ENCODE measurements at regions not wholly inside any gene's neighbourhood (a gene's known extent, or its start where the extent isn't known, plus 50 kb on each side); places are given as distances from the start of the nearest gene placed in this dataset.
"Not testable (repeated sequence)": the region's sequence is repeated elsewhere in the genome, so short reads cannot be mapped to it uniquely, and the experiment has no call there.

DNA sequence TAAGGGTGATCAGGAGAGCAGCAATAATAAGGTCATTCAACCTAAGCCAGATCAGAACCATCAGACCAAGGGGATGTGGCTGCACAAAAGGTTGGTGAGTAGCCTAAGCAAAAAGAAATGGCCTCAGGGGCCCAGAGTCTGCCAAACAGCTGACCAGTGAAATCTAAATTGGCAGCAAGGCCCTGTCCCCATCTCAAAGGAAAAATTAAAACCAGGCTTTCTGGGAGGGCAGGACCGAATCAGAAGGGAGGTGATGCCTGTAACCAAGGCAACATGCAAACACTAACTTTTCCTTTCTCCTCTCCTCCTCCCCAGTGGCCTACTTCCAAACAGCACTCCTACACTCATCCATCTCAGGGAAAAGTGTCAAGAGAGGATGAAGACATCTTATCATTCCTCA, 256.4 kb downstream of the NUAK1 start:
- H3K36me3 ChIP-seq (ENCODE audit: control insufficient read depth in 1 of 2, insufficient read depth in 2 of 2, low read length in 2 of 2): no peaks in the 10 kb centered on the region
- H3K27ac ChIP-seq (ENCODE audit: low read length): no peak overlapping the region
- peaks cover 0 to 5% of the 10 kb centered on the region in 2 donors for H3K4me1 ChIP-seq (ENCODE audit: control insufficient read depth in 1 of 2, insufficient read depth in 2 of 2, low read length in 2 of 2)
- no peaks in the 10 kb centered on the region for H3K27me3 ChIP-seq (ENCODE audit: low read depth, low read length)
- no peak overlapping the region for H3K4me3 ChIP-seq (ENCODE audit: low read depth in 1 of 2, low read length in 2 of 2)
- no peaks in the 10 kb centered on the region for H3K9me3 ChIP-seq (ENCODE audit: control insufficient read depth in 1 of 2, low read length in 2 of 2)

DNA sequence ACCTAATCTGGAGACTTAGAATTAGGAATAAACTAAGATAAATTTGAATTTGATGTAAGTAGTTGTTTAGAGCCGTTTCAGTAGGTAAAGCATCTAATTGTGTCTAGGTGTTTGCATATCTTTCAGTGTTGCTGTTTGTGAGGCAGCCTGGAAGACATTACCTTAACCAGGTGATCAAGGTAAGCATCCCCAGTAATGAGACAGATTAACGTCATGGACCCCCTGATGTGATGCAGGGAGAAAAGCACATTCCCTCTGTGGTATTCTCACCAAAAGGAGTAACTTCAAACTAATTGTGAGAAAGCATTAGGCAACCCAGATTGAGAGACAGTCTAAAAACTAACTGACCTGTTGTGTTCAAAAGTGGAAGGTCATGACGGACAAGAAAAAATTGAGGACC, 251.6 kb downstream of the NUAK1 start:
- Histone ChIP-seq H3K4me3 (ENCODE audit: low read depth in 1 of 2, low read length in 2 of 2) (no peak overlapping the region), H3K36me3 (ENCODE audit: control insufficient read depth in 1 of 2, insufficient read depth in 2 of 2, low read length in 2 of 2) (no peaks in the 10 kb centered on the region), H3K9me3 (ENCODE audit: control insufficient read depth in 1 of 2, low read length in 2 of 2) (no peaks in the 10 kb centered on the region), H3K27me3 (ENCODE audit: low read depth, low read length) (no peaks in the 10 kb centered on the region), H3K27ac (ENCODE audit: low read length) (no peak overlapping the region), H3K4me1 (ENCODE audit: control insufficient read depth in 1 of 2, insufficient read depth in 2 of 2, low read length in 2 of 2) (peaks cover 0 to 5% of the 10 kb centered on the region in 2 donors)

DNA sequence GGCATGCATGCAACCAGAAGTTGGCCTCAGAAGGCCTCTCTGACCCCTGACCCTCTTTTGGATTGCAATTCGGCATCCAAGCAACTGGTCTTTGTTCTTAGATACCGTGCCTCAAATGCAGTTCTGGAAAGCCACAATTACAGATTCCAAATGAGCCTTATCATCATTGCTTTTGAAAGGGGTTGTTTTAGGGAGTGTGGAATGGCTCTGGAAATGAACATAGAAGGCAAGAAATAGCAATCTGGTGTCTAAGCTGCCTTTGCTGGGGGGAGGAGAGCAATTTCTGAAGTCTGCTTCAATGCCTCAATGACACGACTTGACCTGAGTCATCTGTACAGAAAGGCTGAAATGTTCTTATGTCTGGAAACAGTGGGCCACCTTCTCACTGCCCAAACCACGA, 250.1 kb downstream of the NUAK1 start:
- H3K36me3 ChIP-seq (ENCODE audit: control insufficient read depth in 1 of 2, insufficient read depth in 2 of 2, low read length in 2 of 2): no peaks in the 10 kb centered on the region
- no peaks in the 10 kb centered on the region for H3K4me1 ChIP-seq (ENCODE audit: control insufficient read depth in 1 of 2, insufficient read depth in 2 of 2, low read length in 2 of 2)
- H3K27me3 ChIP-seq (ENCODE audit: low read depth, low read length): no peaks in the 10 kb centered on the region
- H3K27ac ChIP-seq (ENCODE audit: low read length): no peak overlapping the region
- H3K4me3 ChIP-seq (ENCODE audit: low read depth in 1 of 2, low read length in 2 of 2): no peak overlapping the region
- no peaks in the 10 kb centered on the region for H3K9me3 ChIP-seq (ENCODE audit: control insufficient read depth in 1 of 2, low read length in 2 of 2)

DNA sequence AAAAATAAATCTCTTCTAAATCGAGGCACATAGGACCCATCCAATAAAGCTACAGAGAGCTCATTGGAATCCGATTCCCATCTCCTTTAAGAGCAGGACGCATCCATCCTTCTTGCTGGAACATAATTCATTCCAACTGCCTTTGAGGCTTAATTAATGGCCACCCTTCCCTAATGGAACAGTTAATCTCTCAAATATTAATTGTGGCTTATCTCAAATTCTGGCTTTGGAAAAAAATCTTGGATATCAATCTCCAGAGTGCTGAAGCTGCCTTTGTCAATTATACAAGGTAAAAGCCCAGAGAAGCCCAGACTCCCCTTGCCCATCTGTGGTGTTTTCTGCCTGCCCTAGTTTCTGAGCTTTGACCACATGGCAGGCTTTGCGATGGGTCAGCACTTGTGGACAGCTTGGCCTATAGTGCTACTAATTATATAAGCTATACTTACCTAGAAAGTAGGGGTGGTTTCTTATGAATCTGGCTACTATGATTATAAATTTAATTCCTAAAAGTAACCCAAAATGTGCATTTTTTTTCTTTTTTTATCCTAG, 246.3 kb downstream of the NUAK1 start:
- Histone ChIP-seq H3K27me3 (ENCODE audit: low read depth, low read length) (no peaks in the 10 kb centered on the region), H3K36me3 (ENCODE audit: control insufficient read depth in 1 of 2, insufficient read depth in 2 of 2, low read length in 2 of 2) (no peaks in the 10 kb centered on the region), H3K4me1 (ENCODE audit: control insufficient read depth in 1 of 2, insufficient read depth in 2 of 2, low read length in 2 of 2) (no peaks in the 10 kb centered on the region), H3K27ac (ENCODE audit: low read length) (no peak overlapping the region), H3K9me3 (ENCODE audit: control insufficient read depth in 1 of 2, low read length in 2 of 2) (no peaks in the 10 kb centered on the region), H3K4me3 (ENCODE audit: low read depth in 1 of 2, low read length in 2 of 2) (no peak overlapping the region)

DNA sequence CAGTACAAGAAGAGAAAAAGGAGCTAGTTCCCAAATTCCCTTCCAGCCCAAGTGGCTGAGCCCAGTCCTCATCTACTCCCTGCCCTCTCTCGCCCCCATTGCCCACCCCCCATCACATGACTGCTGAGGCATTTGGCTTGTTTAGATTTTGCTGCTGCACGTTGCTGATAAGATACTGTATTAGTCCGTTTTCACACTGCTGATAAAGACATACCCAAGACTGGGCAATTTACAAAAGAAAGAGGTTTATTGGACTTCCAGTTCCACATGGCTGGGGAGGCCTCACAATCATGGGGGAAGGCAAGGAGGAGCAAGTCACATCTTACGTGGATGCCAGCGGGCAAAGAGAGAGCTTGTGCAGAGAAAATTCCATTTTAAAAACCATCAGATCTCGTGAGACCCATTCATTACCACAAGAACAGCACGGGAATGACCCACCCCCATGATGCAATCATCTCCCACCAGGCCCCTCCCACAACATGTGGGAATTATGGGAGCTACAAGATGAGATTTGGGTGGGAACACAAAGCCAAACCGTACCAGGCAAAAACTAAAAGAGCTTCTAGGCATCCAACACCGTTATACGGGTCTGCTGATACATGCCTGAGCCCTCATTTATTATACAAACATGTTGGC, 243.4 kb downstream of the NUAK1 start:
- not testable (repeated sequence) for H3K4me3 ChIP-seq (ENCODE audit: low read depth in 1 of 2, low read length in 2 of 2); H3K36me3 ChIP-seq (ENCODE audit: control insufficient read depth in 1 of 2, insufficient read depth in 2 of 2, low read length in 2 of 2); H3K9me3 ChIP-seq (ENCODE audit: control insufficient read depth in 1 of 2, low read length in 2 of 2); H3K27me3 ChIP-seq (ENCODE audit: low read depth, low read length); H3K27ac ChIP-seq (ENCODE audit: low read length); H3K4me1 ChIP-seq (ENCODE audit: control insufficient read depth in 1 of 2, insufficient read depth in 2 of 2, low read length in 2 of 2)

DNA sequence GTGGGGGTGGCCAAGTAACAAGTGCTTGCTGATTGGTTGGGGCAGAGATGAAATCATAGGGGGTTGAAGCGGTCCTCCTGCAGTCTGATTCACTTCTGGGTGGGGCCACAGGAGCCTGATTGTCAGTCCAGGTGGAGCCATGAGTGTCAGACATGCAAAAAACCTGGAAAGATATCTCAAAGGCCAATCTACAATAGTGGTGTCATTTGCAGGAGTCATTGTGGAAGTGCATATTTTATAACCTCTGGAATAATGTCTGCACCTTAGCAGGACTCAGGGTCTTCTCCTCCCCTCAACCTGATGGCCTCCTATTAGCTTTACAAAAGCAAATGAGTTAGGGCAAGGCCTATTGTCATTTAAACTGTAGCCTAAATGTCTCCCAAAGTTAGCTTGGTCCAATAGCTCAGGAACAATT, 241.4 kb downstream of the NUAK1 start:
- Histone ChIP-seq H3K9me3 (ENCODE audit: control insufficient read depth in 1 of 2, low read length in 2 of 2) (no peaks in the 10 kb centered on the region), H3K4me1 (ENCODE audit: control insufficient read depth in 1 of 2, insufficient read depth in 2 of 2, low read length in 2 of 2) (no peaks in the 10 kb centered on the region), H3K27me3 (ENCODE audit: low read depth, low read length) (no peaks in the 10 kb centered on the region), H3K27ac (ENCODE audit: low read length) (no peak overlapping the region), H3K36me3 (ENCODE audit: control insufficient read depth in 1 of 2, insufficient read depth in 2 of 2, low read length in 2 of 2) (no peaks in the 10 kb centered on the region), H3K4me3 (ENCODE audit: low read depth in 1 of 2, low read length in 2 of 2) (no peak overlapping the region)

DNA sequence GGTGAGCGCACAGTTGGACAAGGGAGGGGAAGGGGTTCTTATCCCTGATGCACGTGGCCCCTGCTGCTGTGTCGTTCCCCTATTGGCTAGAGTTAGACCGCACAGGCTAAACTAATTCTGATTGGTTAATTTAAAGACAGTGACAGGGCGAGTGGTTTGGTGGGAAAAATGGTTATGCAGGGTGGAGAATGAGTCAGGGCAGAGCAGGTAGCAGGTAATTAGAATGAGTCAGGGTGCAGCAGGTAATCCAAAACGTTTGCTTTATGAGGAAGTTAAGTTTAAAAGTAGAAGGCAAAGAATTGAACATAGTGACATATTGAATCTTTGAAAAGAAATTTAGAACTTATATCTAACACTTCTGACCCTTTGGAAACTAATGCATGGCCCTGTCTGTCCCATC, 240.5 kb downstream of the NUAK1 start:
- H3K9me3 ChIP-seq (ENCODE audit: control insufficient read depth in 1 of 2, low read length in 2 of 2); H3K27ac ChIP-seq (ENCODE audit: low read length); H3K4me1 ChIP-seq (ENCODE audit: control insufficient read depth in 1 of 2, insufficient read depth in 2 of 2, low read length in 2 of 2); H3K27me3 ChIP-seq (ENCODE audit: low read depth, low read length); H3K36me3 ChIP-seq (ENCODE audit: control insufficient read depth in 1 of 2, insufficient read depth in 2 of 2, low read length in 2 of 2); H3K4me3 ChIP-seq (ENCODE audit: low read depth in 1 of 2, low read length in 2 of 2): not testable (repeated sequence)

DNA sequence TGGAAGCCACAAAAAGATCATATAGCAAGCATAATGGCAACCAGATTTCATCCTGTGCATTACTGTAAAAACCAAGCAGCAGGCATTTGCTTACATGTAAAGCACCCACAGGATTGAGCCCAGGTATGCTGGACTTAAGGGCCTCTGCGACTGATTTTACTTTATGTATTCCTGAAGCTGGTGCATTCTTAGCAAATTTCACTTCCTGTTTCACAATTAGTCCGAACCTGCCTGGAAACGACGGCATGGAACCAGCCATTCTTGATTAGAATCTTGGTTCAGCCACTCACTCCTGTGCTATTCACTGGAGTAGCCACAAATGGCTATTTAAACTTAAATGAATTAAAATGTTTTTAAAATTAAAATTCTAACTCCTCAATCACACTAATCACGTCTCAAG, 239.2 kb downstream of the NUAK1 start:
- H3K27me3 ChIP-seq (ENCODE audit: low read depth, low read length): no peaks in the 10 kb centered on the region

DNA sequence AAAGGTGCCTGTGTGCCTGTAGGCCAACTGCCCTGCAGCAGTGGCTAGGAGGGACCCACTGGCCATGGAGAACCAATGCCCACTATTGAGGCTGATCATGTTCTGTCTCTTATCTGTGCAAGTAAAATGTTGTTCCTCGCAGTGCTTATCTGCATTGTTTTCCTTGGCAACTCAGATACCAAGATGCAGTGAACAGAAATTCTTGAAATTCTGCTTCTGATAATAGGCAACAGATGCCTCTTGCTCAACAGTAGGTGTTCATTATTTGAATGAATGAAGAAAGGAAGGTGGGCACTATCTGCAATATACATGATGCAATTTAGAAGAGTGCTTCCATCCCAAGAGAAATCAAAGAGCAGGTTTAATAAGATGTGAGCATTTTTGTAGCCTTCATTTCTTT, 232.2 kb downstream of the NUAK1 start:
- no peak overlapping the region for H3K27ac ChIP-seq (ENCODE audit: low read length)
- H3K4me3 ChIP-seq (ENCODE audit: low read depth in 1 of 2, low read length in 2 of 2): no peak overlapping the region
- no peaks in the 10 kb centered on the region for H3K4me1 ChIP-seq (ENCODE audit: control insufficient read depth in 1 of 2, insufficient read depth in 2 of 2, low read length in 2 of 2)
- no peaks in the 10 kb centered on the region for H3K27me3 ChIP-seq (ENCODE audit: low read depth, low read length)
- no peaks in the 10 kb centered on the region for H3K9me3 ChIP-seq (ENCODE audit: control insufficient read depth in 1 of 2, low read length in 2 of 2)
- no peaks in the 10 kb centered on the region for H3K36me3 ChIP-seq (ENCODE audit: control insufficient read depth in 1 of 2, insufficient read depth in 2 of 2, low read length in 2 of 2)

More for the DNA sequence above, 239.2 kb downstream of the NUAK1 start:
- H3K9me3 ChIP-seq (ENCODE audit: control insufficient read depth in 1 of 2, low read length in 2 of 2): no peaks in the 10 kb centered on the region
- no peak overlapping the region for H3K27ac ChIP-seq (ENCODE audit: low read length)
- no peaks in the 10 kb centered on the region for H3K4me1 ChIP-seq (ENCODE audit: control insufficient read depth in 1 of 2, insufficient read depth in 2 of 2, low read length in 2 of 2)
- no peaks in the 10 kb centered on the region for H3K36me3 ChIP-seq (ENCODE audit: control insufficient read depth in 1 of 2, insufficient read depth in 2 of 2, low read length in 2 of 2)
- no peak overlapping the region for H3K4me3 ChIP-seq (ENCODE audit: low read depth in 1 of 2, low read length in 2 of 2)

DNA sequence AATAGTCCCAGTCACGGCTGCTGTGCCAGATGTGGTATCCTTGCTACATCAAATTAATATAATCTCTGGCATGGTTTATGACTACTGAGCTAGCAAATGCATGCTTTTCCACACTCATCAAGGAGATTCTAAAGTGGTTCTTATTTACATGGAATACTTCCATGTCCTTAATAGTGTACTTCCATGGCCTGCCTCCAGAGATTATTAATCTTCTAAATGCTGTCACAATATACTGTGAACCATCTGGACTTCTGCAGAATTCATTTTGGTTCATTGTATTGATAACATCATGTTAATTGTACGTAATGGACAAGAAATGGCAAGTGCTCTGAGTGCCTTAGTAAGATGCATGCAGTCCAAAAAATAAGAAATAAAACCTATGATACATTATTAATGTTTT, 230.8 kb downstream of the NUAK1 start:
- H3K4me3 ChIP-seq (ENCODE audit: low read depth in 1 of 2, low read length in 2 of 2): no peak overlapping the region
- H3K4me1 ChIP-seq (ENCODE audit: control insufficient read depth in 1 of 2, insufficient read depth in 2 of 2, low read length in 2 of 2): no peaks in the 10 kb centered on the region
- H3K27ac ChIP-seq (ENCODE audit: low read length): no peak overlapping the region
- H3K27me3 ChIP-seq (ENCODE audit: low read depth, low read length): no peaks in the 10 kb centered on the region
- no peaks in the 10 kb centered on the region for H3K9me3 ChIP-seq (ENCODE audit: control insufficient read depth in 1 of 2, low read length in 2 of 2)
- H3K36me3 ChIP-seq (ENCODE audit: control insufficient read depth in 1 of 2, insufficient read depth in 2 of 2, low read length in 2 of 2): no peaks in the 10 kb centered on the region

DNA sequence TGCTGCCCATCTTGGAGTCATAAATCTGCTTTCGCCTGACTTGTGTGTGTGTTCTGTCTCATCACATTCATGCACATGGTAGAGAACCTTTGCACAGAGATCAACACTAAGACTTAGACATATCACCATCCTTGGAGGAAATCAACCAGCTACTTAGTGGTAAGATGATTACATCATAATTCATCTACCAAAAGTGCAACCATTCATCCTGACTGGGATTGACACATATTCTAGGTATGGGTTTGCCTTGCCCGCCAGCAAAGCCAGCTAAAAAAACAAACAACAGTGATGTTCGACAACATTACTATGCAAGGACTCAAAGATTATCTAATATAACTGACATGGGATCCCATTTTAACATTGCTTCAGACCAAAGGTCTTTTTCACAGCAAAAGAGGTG, 228.7 kb downstream of the NUAK1 start:
- H3K9me3 ChIP-seq (ENCODE audit: control insufficient read depth in 1 of 2, low read length in 2 of 2): no peaks in the 10 kb centered on the region
- no peak overlapping the region for H3K4me3 ChIP-seq (ENCODE audit: low read depth in 1 of 2, low read length in 2 of 2)
- H3K4me1 ChIP-seq (ENCODE audit: control insufficient read depth in 1 of 2, insufficient read depth in 2 of 2, low read length in 2 of 2): no peaks in the 10 kb centered on the region
- no peaks in the 10 kb centered on the region for H3K36me3 ChIP-seq (ENCODE audit: control insufficient read depth in 1 of 2, insufficient read depth in 2 of 2, low read length in 2 of 2)
- H3K27ac ChIP-seq (ENCODE audit: low read length): no peak overlapping the region
- no peaks in the 10 kb centered on the region for H3K27me3 ChIP-seq (ENCODE audit: low read depth, low read length)

DNA sequence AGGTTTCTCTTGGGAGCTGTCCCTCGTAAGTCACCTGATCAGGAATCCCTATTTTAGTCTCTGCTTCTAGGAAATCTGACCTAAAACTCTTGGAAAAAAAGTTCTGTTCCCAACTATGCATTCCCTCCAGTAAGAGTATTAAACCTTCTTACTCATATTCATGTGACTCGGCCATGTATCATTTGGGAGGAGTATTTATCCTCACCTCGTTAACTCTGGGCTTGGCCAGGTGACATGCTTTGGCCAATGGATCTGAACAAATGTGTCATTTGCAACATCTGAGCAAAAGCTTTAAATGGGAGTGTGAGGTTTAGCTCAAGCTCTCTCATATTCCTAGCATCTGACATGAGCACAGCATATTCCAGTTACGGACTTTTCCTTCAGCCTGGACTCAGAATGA, 226.8 kb downstream of the NUAK1 start:
- Histone ChIP-seq H3K36me3 (ENCODE audit: control insufficient read depth in 1 of 2, insufficient read depth in 2 of 2, low read length in 2 of 2) (no peaks in the 10 kb centered on the region), H3K27me3 (ENCODE audit: low read depth, low read length) (no peaks in the 10 kb centered on the region), H3K4me3 (ENCODE audit: low read depth in 1 of 2, low read length in 2 of 2) (no peak overlapping the region), H3K9me3 (ENCODE audit: control insufficient read depth in 1 of 2, low read length in 2 of 2) (no peaks in the 10 kb centered on the region), H3K4me1 (ENCODE audit: control insufficient read depth in 1 of 2, insufficient read depth in 2 of 2, low read length in 2 of 2) (no peaks in the 10 kb centered on the region), H3K27ac (ENCODE audit: low read length) (no peak overlapping the region)
